ENCODE measurements at regions not wholly inside any gene's neighbourhood (a gene's known extent, or its start where the extent isn't known, plus 50 kb on each side); places are given as distances from the start of the nearest gene placed in this dataset.

GRCh38 chr18:28757466-28758008 lies 580.6 kb upstream of the CDH2 start:
- no peak for TF ChIP-seq CTCF (IDR thresholded peaks at IDR 0.05; ENCODE audit: borderline replicate concordance, control extremely low read depth, extremely low read depth, insufficient read depth, missing control alignments)
- no peak for DNase-seq (ENCODE audit: low spot score)
- in situ Hi-C loops (cut with MboI; ENCODE audit: low sequenced_read_pairs, unreplicated experiment): no loop called here

- DNase-seq (ENCODE audit: low spot score): no peak
- in situ Hi-C loops (cut with MboI; ENCODE audit: low sequenced_read_pairs, unreplicated experiment): no loop called here
Observed at GRCh38 chr18:28743115-28743514, 566.2 kb upstream of the CDH2 start.

GRCh38 chr18:28740575-28740974 lies 563.6 kb upstream of the CDH2 start:
- TF ChIP-seq CTCF (IDR thresholded peaks at IDR 0.05; ENCODE audit: borderline replicate concordance, control extremely low read depth, extremely low read depth, insufficient read depth, missing control alignments): no peak
- DNase-seq (ENCODE audit: low spot score): no peak
- in situ Hi-C loops (cut with MboI; ENCODE audit: low sequenced_read_pairs, unreplicated experiment): no loop called here

More at GRCh38 chr18:28743115-28743514, 566.2 kb upstream of the CDH2 start:
- TF ChIP-seq CTCF (IDR thresholded peaks at IDR 0.05; ENCODE audit: borderline replicate concordance, control extremely low read depth, extremely low read depth, insufficient read depth, missing control alignments): no peak

- no peak for TF ChIP-seq CTCF (IDR thresholded peaks at IDR 0.05; ENCODE audit: borderline replicate concordance, control extremely low read depth, extremely low read depth, insufficient read depth, missing control alignments)
- in situ Hi-C loops (cut with MboI; ENCODE audit: low sequenced_read_pairs, unreplicated experiment): no loop called here
- no peak for DNase-seq (ENCODE audit: low spot score)
Observed at GRCh38 chr18:28736951-28737350, 560.0 kb upstream of the CDH2 start.

GRCh38 chr18:28736223-28736622 lies 559.3 kb upstream of the CDH2 start:
- no peak for TF ChIP-seq CTCF (IDR thresholded peaks at IDR 0.05; ENCODE audit: borderline replicate concordance, control extremely low read depth, extremely low read depth, insufficient read depth, missing control alignments)
- in situ Hi-C loops (cut with MboI; ENCODE audit: low sequenced_read_pairs, unreplicated experiment): no loop called here
- DNase-seq (ENCODE audit: low spot score): no peak

GRCh38 chr18:28735731-28736130 lies 558.8 kb upstream of the CDH2 start:
- TF ChIP-seq CTCF (IDR thresholded peaks at IDR 0.05; ENCODE audit: borderline replicate concordance, control extremely low read depth, extremely low read depth, insufficient read depth, missing control alignments): no peak
- DNase-seq (ENCODE audit: low spot score): no peak
- in situ Hi-C loops (cut with MboI; ENCODE audit: low sequenced_read_pairs, unreplicated experiment): no loop called here

GRCh38 chr18:28729321-28729720 lies 552.4 kb upstream of the CDH2 start:
- in situ Hi-C loops (cut with MboI; ENCODE audit: low sequenced_read_pairs, unreplicated experiment): no loop called here
- TF ChIP-seq CTCF (IDR thresholded peaks at IDR 0.05; ENCODE audit: borderline replicate concordance, control extremely low read depth, extremely low read depth, insufficient read depth, missing control alignments): no peak

More at GRCh38 chr18:28729321-28729720, 552.4 kb upstream of the CDH2 start:
- no peak for DNase-seq (ENCODE audit: low spot score)
